Suppressor macrophage treated with lipopolysaccharide for 1 hour (primary cell): ENCODE measurements at regions not wholly inside any gene's neighbourhood (a gene's known extent, or its start where the extent isn't known, plus 50 kb on each side); places are given as distances from the start of the nearest gene placed in this dataset.
A peak's percentile ranks its signal among the peaks of the same experiment; 100 is the strongest.
"Not testable (repeated sequence)": the region's sequence is repeated elsewhere in the genome, so short reads cannot be mapped to it uniquely, and the experiment has no call there.

Source experiments
- DNase-seq, 3 donors: peaks; one replicate each; pipeline ENCODE4 v3.0.0-alpha.2; 2020 to 2022

GRCh38 chr15:35206060-35206675, 121.1 kb upstream of the NANOGP8 start:
- peak; percentile 36 to 38 (median 38) for DNase-seq

- DNase-seq, result no peak
Measured at GRCh38 chr15:35198197-35198596, 113.1 kb upstream of the NANOGP8 start.

GRCh38 chr15:35197754-35198153, 112.7 kb upstream of the NANOGP8 start:
- DNase-seq, result no peak

- no peak for DNase-seq
Measured at GRCh38 chr15:35197306-35197705, 112.2 kb upstream of the NANOGP8 start.

- no peak for DNase-seq
Measured at GRCh38 chr15:35196273-35196672, 111.2 kb upstream of the NANOGP8 start.

GRCh38 chr15:35195649-35196048, 110.6 kb upstream of the NANOGP8 start:
- no peak for DNase-seq

DNA sequence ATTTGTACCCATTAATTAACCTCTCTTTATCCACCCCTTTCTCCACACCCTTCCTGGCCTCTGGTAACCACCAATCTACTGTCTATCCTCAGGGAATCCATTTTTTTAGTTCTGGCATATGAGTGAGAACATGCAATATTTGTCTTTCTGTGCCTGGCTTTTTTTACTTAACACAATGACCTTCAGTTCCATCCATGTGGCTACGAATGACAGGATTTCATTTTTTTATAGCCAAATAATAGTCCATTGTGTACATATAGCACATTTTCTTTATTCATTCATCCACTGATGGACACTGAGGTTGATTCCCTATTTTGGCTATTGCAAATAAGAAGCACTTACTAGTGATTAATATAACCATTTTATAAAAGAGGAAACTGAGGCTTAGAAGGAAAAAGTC, 109.9 kb upstream of the NANOGP8 start:
- DNase-seq, result no peak

- no peak for DNase-seq
Measured at GRCh38 chr15:35194296-35194695, 109.2 kb upstream of the NANOGP8 start.

- no peak for DNase-seq
Measured at GRCh38 chr15:35191783-35192182, 106.7 kb upstream of the NANOGP8 start.

- DNase-seq, result no peak
Measured at GRCh38 chr15:35186346-35186745, 101.3 kb upstream of the NANOGP8 start.

GRCh38 chr15:35184646-35185045, 99.6 kb upstream of the NANOGP8 start:
- DNase-seq, result no peak

GRCh38 chr15:35182841-35183479, 97.9 kb upstream of the NANOGP8 start:
- DNase-seq, result no peak

GRCh38 chr15:35181538-35181937, 96.4 kb upstream of the NANOGP8 start:
- no peak for DNase-seq

- DNase-seq, result no peak
Measured at GRCh38 chr15:35179739-35180138, 94.6 kb upstream of the NANOGP8 start.

GRCh38 chr15:35178186-35178585, 93.1 kb upstream of the NANOGP8 start:
- DNase-seq, result not testable (repeated sequence)

GRCh38 chr15:35174948-35175347, 89.9 kb upstream of the NANOGP8 start:
- DNase-seq, result no peak

GRCh38 chr15:35173444-35174118, 88.5 kb upstream of the NANOGP8 start:
- no peak for DNase-seq

GRCh38 chr15:35170207-35170606, 85.1 kb upstream of the NANOGP8 start:
- DNase-seq, result no peak

GRCh38 chr15:35168464-35168863, 83.4 kb upstream of the NANOGP8 start:
- no peak for DNase-seq

DNA sequence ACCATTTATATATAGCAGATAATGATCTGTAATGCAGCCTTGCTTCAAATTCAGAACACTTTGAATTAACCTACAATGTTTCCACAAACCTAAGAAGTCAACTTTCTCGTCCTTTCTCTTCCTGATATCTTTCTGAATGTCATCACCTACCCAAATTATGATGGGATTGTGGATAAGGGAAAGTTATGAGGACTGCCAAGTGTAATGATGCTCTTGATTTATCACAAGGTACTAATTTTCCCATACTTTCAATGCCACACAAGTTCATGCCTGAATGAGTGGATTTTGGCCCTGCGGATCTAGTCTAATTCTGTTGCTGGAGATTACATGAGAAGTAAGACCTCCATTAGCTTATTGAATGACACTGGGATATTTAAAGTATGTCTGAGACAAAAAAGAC, 82.6 kb upstream of the NANOGP8 start:
- no peak for DNase-seq

DNA sequence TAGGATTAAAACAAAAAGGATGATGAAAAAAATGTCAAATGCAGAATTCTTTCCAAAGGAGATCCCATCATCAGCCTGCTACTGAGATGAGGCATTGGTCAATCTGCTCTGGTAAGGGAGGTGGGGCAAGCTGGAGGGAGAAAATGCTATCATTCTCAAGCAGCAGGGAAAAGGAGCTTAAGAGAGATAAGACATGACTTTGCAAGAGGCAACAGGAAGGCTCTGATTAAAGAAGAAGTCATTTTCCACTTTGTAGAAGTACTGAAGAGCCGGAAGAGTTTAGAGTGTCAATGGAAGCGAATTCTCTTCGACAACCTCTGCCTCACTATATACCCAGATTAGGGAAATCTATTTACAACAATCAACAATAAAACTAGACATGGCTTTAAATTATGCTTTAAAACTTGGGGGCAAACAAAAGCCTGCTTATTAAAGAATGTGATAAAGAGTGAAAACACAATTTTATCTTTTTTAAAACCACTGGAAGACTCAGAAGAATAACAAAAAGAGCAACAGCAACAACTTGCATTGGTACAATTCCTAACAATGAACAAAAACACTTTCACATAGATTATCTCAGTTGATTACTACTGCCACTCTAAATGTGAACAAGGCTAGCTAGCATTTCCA, 81.8 kb upstream of the NANOGP8 start:
- DNase-seq, result no peak

- no peak for DNase-seq
Measured at GRCh38 chr15:35161694-35162093, 76.6 kb upstream of the NANOGP8 start.

- DNase-seq, result no peak
Measured at GRCh38 chr15:35159170-35159569, 74.1 kb upstream of the NANOGP8 start.

DNA sequence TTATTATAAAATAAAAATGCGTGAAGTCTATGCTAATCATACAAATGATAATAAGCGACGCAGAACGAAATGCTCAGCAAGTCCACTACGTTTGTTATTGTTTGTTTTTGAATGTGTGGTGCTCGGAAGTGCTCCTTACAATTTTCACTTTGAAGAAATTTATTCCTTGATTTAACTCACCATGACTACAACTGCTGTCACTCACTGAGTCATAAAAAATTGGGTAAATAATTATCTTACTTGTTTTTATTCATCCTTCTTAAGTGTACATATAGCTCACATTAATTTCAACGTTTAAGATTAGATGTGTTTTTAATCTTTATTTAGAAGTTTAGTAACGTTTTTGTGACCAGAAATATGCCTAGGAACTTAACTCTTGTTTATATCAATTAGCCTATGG, 66.7 kb upstream of the NANOGP8 start:
- no peak for DNase-seq
